HepG2 (cell line): ENCODE measurements at regions not wholly inside any gene's neighbourhood (a gene's known extent, or its start where the extent isn't known, plus 50 kb on each side); places are given as distances from the start of the nearest gene placed in this dataset.

ENCODE experiments used
- ZNF180 ChIP-seq: sonication (generic); formaldehyde crosslinking; IDR thresholded peaks from 2 replicates; pipeline ENCODE4 v1.4.0; 2020; ENCODE audit warnings: low read depth, missing genetic modification reagents, borderline replicate concordance
- TF ChIP-seq, protein P1 (sequence below): IDR thresholded peaks from 2 replicates; pipeline ENCODE4 v1.6.1; 2016; ENCODE audit warnings: low read depth, missing genetic modification reagents, missing compliant biosample characterization
- TF ChIP-seq, protein P2 (sequence below), 2 experiments: fragments of 450-650 bp in 1 of 2; sonication (generic) in 1 of 2; formaldehyde crosslinking in 1 of 2; IDR thresholded peaks; 2 replicates each; pipeline versions ENCODE4 v1.6.1 to v1.8.0; 2016 to 2022; ENCODE audit warnings: antibody characterized with exemption in 1 of 2, mild to moderate bottlenecking in 1 of 2, missing genetic modification reagents in 1 of 2
- TF ChIP-seq, protein P3 (sequence below): sonication (generic); formaldehyde crosslinking; IDR thresholded peaks from 2 replicates; pipeline ENCODE4 v1.5.0; 2020; ENCODE audit warnings: mild to moderate bottlenecking, low read depth, missing genetic modification reagents, borderline replicate concordance

DNA sequence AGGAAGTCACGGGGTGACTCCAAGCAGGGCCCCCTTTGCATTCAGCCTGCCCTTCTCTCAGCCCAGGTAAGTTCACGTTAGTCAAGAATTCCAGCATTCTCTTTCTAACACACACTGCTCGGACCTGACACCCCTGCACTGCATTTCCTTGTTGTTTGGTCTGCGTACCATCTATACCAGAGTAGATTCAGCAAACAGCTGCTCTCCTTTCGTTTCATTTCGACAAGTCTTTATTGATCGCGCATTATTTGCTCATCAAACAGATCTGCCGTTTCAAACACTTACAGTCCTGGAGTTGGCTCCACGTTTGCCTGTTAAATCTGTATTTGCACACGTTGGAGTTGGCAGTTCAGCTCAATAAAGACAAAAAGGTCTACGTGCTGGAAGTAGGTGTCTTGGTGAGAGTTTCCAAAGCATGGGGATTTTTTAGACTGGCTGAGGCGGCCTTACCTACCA, 495.1 kb downstream of the RPS24 start (continued):
- TF ChIP-seq, protein P1, sequence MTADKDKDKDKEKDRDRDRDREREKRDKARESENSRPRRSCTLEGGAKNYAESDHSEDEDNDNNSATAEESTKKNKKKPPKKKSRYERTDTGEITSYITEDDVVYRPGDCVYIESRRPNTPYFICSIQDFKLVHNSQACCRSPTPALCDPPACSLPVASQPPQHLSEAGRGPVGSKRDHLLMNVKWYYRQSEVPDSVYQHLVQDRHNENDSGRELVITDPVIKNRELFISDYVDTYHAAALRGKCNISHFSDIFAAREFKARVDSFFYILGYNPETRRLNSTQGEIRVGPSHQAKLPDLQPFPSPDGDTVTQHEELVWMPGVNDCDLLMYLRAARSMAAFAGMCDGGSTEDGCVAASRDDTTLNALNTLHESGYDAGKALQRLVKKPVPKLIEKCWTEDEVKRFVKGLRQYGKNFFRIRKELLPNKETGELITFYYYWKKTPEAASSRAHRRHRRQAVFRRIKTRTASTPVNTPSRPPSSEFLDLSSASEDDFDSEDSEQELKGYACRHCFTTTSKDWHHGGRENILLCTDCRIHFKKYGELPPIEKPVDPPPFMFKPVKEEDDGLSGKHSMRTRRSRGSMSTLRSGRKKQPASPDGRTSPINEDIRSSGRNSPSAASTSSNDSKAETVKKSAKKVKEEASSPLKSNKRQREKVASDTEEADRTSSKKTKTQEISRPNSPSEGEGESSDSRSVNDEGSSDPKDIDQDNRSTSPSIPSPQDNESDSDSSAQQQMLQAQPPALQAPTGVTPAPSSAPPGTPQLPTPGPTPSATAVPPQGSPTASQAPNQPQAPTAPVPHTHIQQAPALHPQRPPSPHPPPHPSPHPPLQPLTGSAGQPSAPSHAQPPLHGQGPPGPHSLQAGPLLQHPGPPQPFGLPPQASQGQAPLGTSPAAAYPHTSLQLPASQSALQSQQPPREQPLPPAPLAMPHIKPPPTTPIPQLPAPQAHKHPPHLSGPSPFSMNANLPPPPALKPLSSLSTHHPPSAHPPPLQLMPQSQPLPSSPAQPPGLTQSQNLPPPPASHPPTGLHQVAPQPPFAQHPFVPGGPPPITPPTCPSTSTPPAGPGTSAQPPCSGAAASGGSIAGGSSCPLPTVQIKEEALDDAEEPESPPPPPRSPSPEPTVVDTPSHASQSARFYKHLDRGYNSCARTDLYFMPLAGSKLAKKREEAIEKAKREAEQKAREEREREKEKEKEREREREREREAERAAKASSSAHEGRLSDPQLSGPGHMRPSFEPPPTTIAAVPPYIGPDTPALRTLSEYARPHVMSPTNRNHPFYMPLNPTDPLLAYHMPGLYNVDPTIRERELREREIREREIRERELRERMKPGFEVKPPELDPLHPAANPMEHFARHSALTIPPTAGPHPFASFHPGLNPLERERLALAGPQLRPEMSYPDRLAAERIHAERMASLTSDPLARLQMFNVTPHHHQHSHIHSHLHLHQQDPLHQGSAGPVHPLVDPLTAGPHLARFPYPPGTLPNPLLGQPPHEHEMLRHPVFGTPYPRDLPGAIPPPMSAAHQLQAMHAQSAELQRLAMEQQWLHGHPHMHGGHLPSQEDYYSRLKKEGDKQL (CRISPR knock-in tag), result peak; percentile 94
- TF ChIP-seq, protein P2, sequence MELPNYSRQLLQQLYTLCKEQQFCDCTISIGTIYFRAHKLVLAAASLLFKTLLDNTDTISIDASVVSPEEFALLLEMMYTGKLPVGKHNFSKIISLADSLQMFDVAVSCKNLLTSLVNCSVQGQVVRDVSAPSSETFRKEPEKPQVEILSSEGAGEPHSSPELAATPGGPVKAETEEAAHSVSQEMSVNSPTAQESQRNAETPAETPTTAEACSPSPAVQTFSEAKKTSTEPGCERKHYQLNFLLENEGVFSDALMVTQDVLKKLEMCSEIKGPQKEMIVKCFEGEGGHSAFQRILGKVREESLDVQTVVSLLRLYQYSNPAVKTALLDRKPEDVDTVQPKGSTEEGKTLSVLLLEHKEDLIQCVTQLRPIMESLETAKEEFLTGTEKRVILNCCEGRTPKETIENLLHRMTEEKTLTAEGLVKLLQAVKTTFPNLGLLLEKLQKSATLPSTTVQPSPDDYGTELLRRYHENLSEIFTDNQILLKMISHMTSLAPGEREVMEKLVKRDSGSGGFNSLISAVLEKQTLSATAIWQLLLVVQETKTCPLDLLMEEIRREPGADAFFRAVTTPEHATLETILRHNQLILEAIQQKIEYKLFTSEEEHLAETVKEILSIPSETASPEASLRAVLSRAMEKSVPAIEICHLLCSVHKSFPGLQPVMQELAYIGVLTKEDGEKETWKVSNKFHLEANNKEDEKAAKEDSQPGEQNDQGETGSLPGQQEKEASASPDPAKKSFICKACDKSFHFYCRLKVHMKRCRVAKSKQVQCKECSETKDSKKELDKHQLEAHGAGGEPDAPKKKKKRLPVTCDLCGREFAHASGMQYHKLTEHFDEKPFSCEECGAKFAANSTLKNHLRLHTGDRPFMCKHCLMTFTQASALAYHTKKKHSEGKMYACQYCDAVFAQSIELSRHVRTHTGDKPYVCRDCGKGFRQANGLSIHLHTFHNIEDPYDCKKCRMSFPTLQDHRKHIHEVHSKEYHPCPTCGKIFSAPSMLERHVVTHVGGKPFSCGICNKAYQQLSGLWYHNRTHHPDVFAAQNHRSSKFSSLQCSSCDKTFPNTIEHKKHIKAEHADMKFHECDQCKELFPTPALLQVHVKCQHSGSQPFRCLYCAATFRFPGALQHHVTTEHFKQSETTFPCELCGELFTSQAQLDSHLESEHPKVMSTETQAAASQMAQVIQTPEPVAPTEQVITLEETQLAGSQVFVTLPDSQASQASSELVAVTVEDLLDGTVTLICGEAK (IDR thresholded peaks at IDR 0.05), result no peak; the same call in 1 of the 2 replicates
- TF ChIP-seq, protein P2 (CRISPR knock-in tag; IDR thresholded peaks at IDR 0.05), result peak; percentile 99
- no peak for TF ChIP-seq ZNF180 (CRISPR knock-in tag)
- TF ChIP-seq, protein P3, sequence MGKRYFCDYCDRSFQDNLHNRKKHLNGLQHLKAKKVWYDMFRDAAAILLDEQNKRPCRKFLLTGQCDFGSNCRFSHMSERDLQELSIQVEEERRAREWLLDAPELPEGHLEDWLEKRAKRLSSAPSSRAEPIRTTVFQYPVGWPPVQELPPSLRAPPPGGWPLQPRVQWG (CRISPR knock-in tag), result no peak
